Right kidney (tissue), 1 donor: ENCODE measurements at regions not wholly inside any gene's neighbourhood (a gene's known extent, or its start where the extent isn't known, plus 50 kb on each side); places are given as distances from the start of the nearest gene placed in this dataset.
"Not testable (repeated sequence)": the region's sequence is repeated elsewhere in the genome, so short reads cannot be mapped to it uniquely, and the experiment has no call there.

Experiments used
- DNase-seq: peaks from one replicate; pipeline ENCODE4 v3.0.0-alpha.2; 2016

- DNase-seq = no peak
Measured at GRCh38 chr2:195570329-195570728, 86.7 kb upstream of the SLC39A10 start.

- DNase-seq = no peak
Measured at GRCh38 chr2:195569255-195569654, 87.8 kb upstream of the SLC39A10 start.

- DNase-seq = not testable (repeated sequence)
Measured at GRCh38 chr2:195564625-195565135, 92.3 kb upstream of the SLC39A10 start.

- DNase-seq = no peak
Measured at GRCh38 chr2:195563857-195564512, 93.0 kb upstream of the SLC39A10 start.

GRCh38 chr2:195562570-195563566 is 94.2 kb upstream of the SLC39A10 start:
- no peak for DNase-seq

- DNase-seq = no peak
Measured at GRCh38 chr2:195561116-195561921, 95.7 kb upstream of the SLC39A10 start.

- no peak for DNase-seq
Measured at GRCh38 chr2:195560209-195560895, 96.7 kb upstream of the SLC39A10 start.

GRCh38 chr2:195559431-195559914 is 97.6 kb upstream of the SLC39A10 start:
- DNase-seq = peak; percentile 7

- no peak for DNase-seq
Measured at GRCh38 chr2:195555971-195556370, 101.1 kb upstream of the SLC39A10 start.

GRCh38 chr2:195552581-195552980 is 104.4 kb upstream of the SLC39A10 start:
- no peak for DNase-seq

- no peak for DNase-seq
Measured at GRCh38 chr2:195548198-195548940, 108.7 kb upstream of the SLC39A10 start.

- not testable (repeated sequence) for DNase-seq
Measured at GRCh38 chr2:195547268-195547840, 109.7 kb upstream of the SLC39A10 start.

GRCh38 chr2:195545811-195546210 is 111.2 kb upstream of the SLC39A10 start:
- DNase-seq = no peak

- DNase-seq = no peak
Measured at GRCh38 chr2:195543902-195544894, 112.8 kb upstream of the SLC39A10 start.

GRCh38 chr2:195543063-195543462 is 114.0 kb upstream of the SLC39A10 start:
- DNase-seq = no peak

- no peak for DNase-seq
Measured at GRCh38 chr2:195542067-195542466, 115.0 kb upstream of the SLC39A10 start.

GRCh38 chr2:195538937-195539336 is 118.1 kb upstream of the SLC39A10 start:
- DNase-seq = no peak

GRCh38 chr2:195537811-195538210 is 119.2 kb upstream of the SLC39A10 start:
- no peak for DNase-seq

GRCh38 chr2:195536906-195537305 is 120.1 kb upstream of the SLC39A10 start:
- no peak for DNase-seq
